Nucleus accumbens (tissue), 56 donors: ENCODE measurements at regions not wholly inside any gene's neighbourhood (a gene's known extent, or its start where the extent isn't known, plus 50 kb on each side); places are given as distances from the start of the nearest gene placed in this dataset.

Experiments used
- DNase-seq, 56 donors: peaks; one replicate each; lab custom pipeline; 2025; lab: John Stamatoyannopoulos, UW

- no peak for DNase-seq
Measured at GRCh38 chr7:46539892-46540483, 618.9 kb upstream of the IGFBP3 start.

- DNase-seq = no peak
Measured at GRCh38 chr7:46537191-46537905, 616.3 kb upstream of the IGFBP3 start.

- no peak for DNase-seq
Measured at GRCh38 chr7:46534664-46535588, 613.9 kb upstream of the IGFBP3 start.

GRCh38 chr7:46533946-46534345 is 612.9 kb upstream of the IGFBP3 start:
- DNase-seq = no peak

DNA sequence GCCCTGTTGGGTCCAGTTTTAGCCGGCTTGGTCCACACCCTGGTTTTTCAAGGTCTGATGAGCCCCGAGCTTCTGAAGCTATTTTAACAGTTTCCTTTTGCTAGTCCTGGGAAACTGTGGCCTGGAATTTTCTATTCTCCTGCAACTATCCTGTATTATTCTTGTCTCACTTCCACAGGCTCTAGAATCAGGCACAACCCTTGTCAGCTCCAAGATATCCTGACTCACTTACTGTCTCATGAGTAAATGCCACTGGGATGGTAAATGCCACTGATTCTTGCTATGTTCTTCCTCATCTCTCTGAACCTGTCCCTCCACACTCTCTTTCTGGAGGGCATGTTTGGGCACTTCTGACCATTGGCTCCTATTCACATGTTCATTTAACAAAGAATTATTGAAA is 611.5 kb upstream of the IGFBP3 start:
- DNase-seq = no peak

DNA sequence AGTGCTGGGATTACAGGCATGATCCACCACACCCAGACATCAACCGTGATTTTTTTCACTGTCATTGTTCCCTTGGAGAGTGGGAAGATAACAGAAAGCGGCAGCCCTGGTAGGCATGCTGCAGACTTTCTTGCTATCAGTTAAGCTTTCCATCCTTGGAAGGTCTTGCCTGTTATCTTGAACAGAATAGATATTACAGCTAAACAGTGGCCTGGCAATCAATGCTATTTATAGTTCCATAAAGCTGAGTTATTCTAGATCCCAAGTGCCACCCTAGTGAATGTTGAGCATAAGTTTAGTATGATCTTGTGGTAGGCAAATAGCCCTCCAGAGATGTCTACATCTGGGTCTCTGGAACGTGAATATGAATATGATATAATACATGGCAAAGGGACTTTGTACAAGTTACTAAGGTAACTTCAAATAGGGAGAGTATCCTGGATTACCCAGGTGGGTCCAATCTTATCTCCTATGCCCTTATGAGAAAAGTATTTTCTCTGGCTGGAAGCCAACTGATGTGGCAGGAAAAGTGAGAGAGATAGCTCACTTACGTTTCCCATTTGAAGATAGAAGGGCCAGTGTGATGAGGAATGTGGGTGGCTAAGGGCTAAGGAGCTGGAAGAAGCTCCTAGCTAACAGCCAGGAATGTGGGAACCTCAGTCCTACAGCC is 609.1 kb upstream of the IGFBP3 start:
- DNase-seq = no peak

- no peak for DNase-seq
Measured at GRCh38 chr7:46527360-46527759, 606.3 kb upstream of the IGFBP3 start.

GRCh38 chr7:46525876-46526275 is 604.8 kb upstream of the IGFBP3 start:
- DNase-seq = no peak

DNA sequence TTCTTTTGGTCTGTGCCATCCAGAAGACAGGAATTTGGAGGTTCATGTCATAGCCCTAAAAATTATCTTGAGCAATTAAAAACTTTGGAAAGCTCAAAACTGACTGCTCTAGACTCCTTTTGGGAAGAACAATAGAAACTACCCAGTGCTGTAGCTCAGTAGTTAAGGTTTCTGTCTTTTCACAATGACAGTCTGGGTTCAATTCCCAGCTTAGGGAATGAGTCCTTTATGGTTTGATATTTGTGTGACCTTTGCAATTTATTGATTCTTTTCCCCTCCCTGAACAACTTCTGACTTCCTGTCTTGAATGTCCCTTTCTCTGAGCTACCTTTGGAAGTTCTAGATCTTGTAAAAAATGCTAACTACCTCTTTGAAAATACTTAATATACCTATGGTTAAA is 603.3 kb upstream of the IGFBP3 start:
- no peak for DNase-seq

- DNase-seq = no peak
Measured at GRCh38 chr7:46522354-46522906, 601.4 kb upstream of the IGFBP3 start.

- DNase-seq = no peak
Measured at GRCh38 chr7:46518713-46519112, 597.6 kb upstream of the IGFBP3 start.

- DNase-seq = no peak
Measured at GRCh38 chr7:46515844-46516590, 594.9 kb upstream of the IGFBP3 start.

- DNase-seq = no peak
Measured at GRCh38 chr7:46513447-46513848, 592.4 kb upstream of the IGFBP3 start.

DNA sequence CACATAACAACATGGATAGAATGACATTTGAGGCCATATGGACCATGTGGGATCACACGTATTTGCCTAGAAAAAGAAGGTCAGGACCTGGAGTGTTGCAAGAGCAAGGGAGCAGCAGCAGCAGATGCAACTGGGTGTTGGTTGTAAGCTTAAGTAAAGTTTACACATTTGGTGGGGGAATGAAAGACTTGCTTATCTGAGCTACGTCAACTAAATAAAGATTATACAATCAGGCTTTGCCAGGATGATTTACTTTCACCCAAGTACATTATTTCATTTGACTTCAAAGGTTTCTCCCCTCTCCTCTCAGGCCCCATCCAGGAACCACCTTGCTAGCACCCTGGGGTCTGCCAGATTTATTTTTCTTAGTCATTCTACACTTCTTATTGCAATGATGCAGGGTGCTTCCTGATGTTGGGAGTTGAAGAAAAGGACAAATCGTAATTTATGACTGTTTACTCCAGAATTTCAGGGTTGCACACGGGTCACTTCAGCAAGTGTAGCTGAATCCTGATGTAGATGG is 591.9 kb upstream of the IGFBP3 start:
- DNase-seq = no peak

DNA sequence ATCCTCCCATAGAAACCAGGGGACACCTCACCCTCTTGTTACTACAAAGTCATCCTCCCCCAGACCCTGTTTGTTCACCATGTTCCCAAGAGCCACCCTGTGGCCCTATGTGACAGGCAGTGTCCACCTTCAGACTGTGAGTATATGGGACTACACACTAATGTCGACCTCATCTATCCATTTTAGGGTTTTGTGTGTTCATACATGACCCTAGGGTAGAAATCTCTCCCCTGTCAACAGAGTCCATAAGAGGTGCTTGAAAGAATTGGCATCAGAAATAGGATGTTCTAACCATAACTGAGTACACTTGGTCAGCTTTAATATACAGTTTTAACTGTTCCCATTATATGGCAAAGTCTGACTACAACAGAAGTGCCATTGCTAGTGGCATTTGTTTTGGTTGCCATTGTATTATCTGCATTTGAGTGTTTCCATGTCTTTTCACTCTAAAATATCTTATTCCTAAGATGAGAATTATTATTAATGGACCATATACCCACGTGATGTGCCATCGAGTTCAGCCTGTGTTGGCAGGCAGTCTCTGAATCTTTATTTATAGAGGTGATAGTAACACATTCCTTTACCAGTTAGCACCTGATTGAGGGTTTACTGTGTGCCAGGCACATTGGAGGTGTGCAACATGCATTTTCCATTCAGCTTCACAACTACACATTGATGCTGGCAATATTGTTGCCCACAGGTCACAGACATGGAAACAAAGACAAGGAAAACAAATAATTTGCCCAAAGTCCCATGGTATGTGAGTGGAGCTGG is 590.6 kb upstream of the IGFBP3 start:
- no peak for DNase-seq

DNA sequence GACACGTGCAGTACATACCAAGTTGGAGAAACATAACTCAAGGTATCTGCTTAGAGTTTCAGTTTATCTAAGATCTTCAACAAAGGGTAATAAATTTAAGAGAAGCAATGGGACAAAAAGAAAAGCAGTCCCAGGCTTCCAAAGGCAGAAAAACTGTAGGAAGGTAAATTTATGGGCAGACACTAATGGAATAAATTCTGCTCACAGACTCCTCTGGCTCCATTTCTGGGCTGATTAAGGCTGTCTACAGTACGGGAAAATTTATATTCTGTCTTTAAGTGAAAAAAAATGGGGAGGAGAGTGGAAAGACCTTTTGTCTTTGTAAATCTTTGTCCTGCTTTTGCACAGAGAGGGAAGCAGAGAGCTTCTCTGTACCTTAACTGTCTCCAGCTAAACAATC is 587.5 kb upstream of the IGFBP3 start:
- no peak for DNase-seq

- no peak for DNase-seq
Measured at GRCh38 chr7:46507560-46507959, 586.5 kb upstream of the IGFBP3 start.

DNA sequence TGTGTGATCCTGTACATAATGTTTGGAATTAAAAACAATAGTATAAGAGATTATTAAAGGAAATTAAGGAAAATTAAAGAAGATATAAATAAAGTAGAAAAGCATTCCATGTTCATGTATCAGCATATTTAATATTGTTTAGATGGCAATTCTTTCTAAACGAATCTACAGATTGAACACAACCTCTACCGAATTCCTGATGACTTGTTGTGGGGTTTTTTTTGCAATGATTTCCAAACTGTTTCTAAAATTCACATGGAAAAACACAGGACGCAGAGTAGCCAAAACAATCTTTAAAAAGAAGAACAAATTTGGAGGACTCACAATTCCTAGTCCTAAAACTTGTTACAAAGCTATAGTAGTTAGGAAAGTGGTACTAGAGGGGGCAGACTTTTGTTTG is 573.4 kb upstream of the IGFBP3 start:
- no peak for DNase-seq

DNA sequence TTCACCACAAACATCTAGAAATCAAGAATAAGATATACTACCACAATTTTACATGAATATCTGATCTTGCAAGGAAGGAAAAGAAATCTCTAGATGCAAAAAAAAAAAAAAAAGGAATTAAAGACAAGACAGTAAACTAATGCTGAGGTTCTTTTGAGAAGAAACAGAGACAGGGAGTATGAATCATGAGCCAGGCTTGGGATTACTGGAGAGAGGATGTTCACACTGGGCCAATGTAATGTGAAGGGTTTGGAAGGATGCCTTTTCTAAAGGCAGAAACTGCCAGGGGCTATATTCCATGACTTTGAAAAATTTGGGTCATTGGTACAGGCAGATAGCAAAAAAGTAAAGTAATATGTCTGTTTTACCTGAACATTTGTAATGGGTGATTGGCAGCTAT is 573.0 kb upstream of the IGFBP3 start:
- DNase-seq = no peak
